ENCODE measurements at regions not wholly inside any gene's neighbourhood (a gene's known extent, or its start where the extent isn't known, plus 50 kb on each side); places are given as distances from the start of the nearest gene placed in this dataset.

- peaks cover 4% of the 10 kb centered on the region for H3K4me1 Mint-ChIP-seq (ENCODE audit: low read depth, unreplicated experiment)
- no peak overlapping the region for H3K4me3 Mint-ChIP-seq (ENCODE audit: unreplicated experiment)
- DNase-seq = no peak
- H3K36me3 Mint-ChIP-seq (ENCODE audit: unreplicated experiment) = peaks cover 17% of the 10 kb centered on the region
- TF ChIP-seq CTCF (IDR thresholded peaks at IDR 0.05; ENCODE audit: partially characterized antibody, unreplicated experiment) = no peak
- H3K27ac Mint-ChIP-seq (ENCODE audit: unreplicated experiment) = no peak overlapping the region
- no peaks in the 10 kb centered on the region for H3K27me3 Mint-ChIP-seq (ENCODE audit: unreplicated experiment)
- no peaks in the 10 kb centered on the region for H3K9me3 Mint-ChIP-seq (ENCODE audit: unreplicated experiment)
These were observed 492.1 kb downstream of the ARHGEF28 start for GRCh38 chr5:74118071-74118470.

GRCh38 chr5:74116984-74117383 lies 491.0 kb downstream of the ARHGEF28 start:
- no peak overlapping the region for H3K27ac Mint-ChIP-seq (ENCODE audit: unreplicated experiment)
- no peak for DNase-seq
- H3K36me3 Mint-ChIP-seq (ENCODE audit: unreplicated experiment) = peaks cover 17% of the 10 kb centered on the region
- H3K27me3 Mint-ChIP-seq (ENCODE audit: unreplicated experiment) = no peaks in the 10 kb centered on the region
- no peaks in the 10 kb centered on the region for H3K9me3 Mint-ChIP-seq (ENCODE audit: unreplicated experiment)
- H3K4me1 Mint-ChIP-seq (ENCODE audit: low read depth, unreplicated experiment) = peaks cover 5% of the 10 kb centered on the region
- TF ChIP-seq CTCF (IDR thresholded peaks at IDR 0.05; ENCODE audit: partially characterized antibody, unreplicated experiment) = no peak
- H3K4me3 Mint-ChIP-seq (ENCODE audit: unreplicated experiment) = no peak overlapping the region

GRCh38 chr5:74116266-74116665 lies 490.3 kb downstream of the ARHGEF28 start:
- peaks cover 17% of the 10 kb centered on the region for H3K36me3 Mint-ChIP-seq (ENCODE audit: unreplicated experiment)
- no peak for TF ChIP-seq CTCF (IDR thresholded peaks at IDR 0.05; ENCODE audit: partially characterized antibody, unreplicated experiment)
- H3K27me3 Mint-ChIP-seq (ENCODE audit: unreplicated experiment) = no peaks in the 10 kb centered on the region
- no peak overlapping the region for H3K4me3 Mint-ChIP-seq (ENCODE audit: unreplicated experiment)
- DNase-seq = no peak
- peaks cover 5% of the 10 kb centered on the region for H3K4me1 Mint-ChIP-seq (ENCODE audit: low read depth, unreplicated experiment)
- H3K27ac Mint-ChIP-seq (ENCODE audit: unreplicated experiment) = no peak overlapping the region
- no peaks in the 10 kb centered on the region for H3K9me3 Mint-ChIP-seq (ENCODE audit: unreplicated experiment)

- no peaks in the 10 kb centered on the region for H3K9me3 Mint-ChIP-seq (ENCODE audit: unreplicated experiment)
- H3K27me3 Mint-ChIP-seq (ENCODE audit: unreplicated experiment) = no peaks in the 10 kb centered on the region
- H3K27ac Mint-ChIP-seq (ENCODE audit: unreplicated experiment) = no peak overlapping the region
- no peak overlapping the region for H3K4me3 Mint-ChIP-seq (ENCODE audit: unreplicated experiment)
- DNase-seq = no peak
- no peak for TF ChIP-seq CTCF (IDR thresholded peaks at IDR 0.05; ENCODE audit: partially characterized antibody, unreplicated experiment)
- peaks cover 6% of the 10 kb centered on the region for H3K36me3 Mint-ChIP-seq (ENCODE audit: unreplicated experiment)
- peaks cover 5% of the 10 kb centered on the region for H3K4me1 Mint-ChIP-seq (ENCODE audit: low read depth, unreplicated experiment)
These were observed 487.9 kb downstream of the ARHGEF28 start for GRCh38 chr5:74113927-74114326.

- peaks cover 4% of the 10 kb centered on the region for H3K36me3 Mint-ChIP-seq (ENCODE audit: unreplicated experiment)
- peaks cover 5% of the 10 kb centered on the region for H3K4me1 Mint-ChIP-seq (ENCODE audit: low read depth, unreplicated experiment)
- no peak overlapping the region for H3K27ac Mint-ChIP-seq (ENCODE audit: unreplicated experiment)
- no peak for TF ChIP-seq CTCF (IDR thresholded peaks at IDR 0.05; ENCODE audit: partially characterized antibody, unreplicated experiment)
- no peak overlapping the region for H3K4me3 Mint-ChIP-seq (ENCODE audit: unreplicated experiment)
- H3K27me3 Mint-ChIP-seq (ENCODE audit: unreplicated experiment) = no peaks in the 10 kb centered on the region
- no peaks in the 10 kb centered on the region for H3K9me3 Mint-ChIP-seq (ENCODE audit: unreplicated experiment)
- no peak for DNase-seq
These were observed 487.2 kb downstream of the ARHGEF28 start for GRCh38 chr5:74113196-74113540.
